Subcutaneous abdominal adipose tissue (tissue), 5 donors: ENCODE measurements at regions not wholly inside any gene's neighbourhood (a gene's known extent, or its start where the extent isn't known, plus 50 kb on each side); places are given as distances from the start of the nearest gene placed in this dataset.

Experiments
- H3K27ac ChIP-seq: one replicate; pipeline ENCODE4 v1.7.0; 2013; ENCODE audit warnings: low read depth, mild to moderate bottlenecking, inconsistent platforms, low read length, moderate library complexity
- H3K27me3 ChIP-seq, 5 donors: one replicate each; pipeline ENCODE4 v1.7.0; 2013; ENCODE audit warnings: low read length in 5 of 5, inconsistent platforms in 1 of 5; ENCODE audit not compliant: control insufficient read depth in 5 of 5, insufficient read depth in 4 of 5
- H3K36me3 ChIP-seq, 5 donors: one replicate each; pipeline ENCODE4 v1.7.0; 2013; ENCODE audit warnings: low read length in 5 of 5; ENCODE audit not compliant: control insufficient read depth in 5 of 5, insufficient read depth in 5 of 5
- H3K4me1 ChIP-seq, 5 donors: one replicate each; pipeline ENCODE4 v1.7.0; 2013; ENCODE audit warnings: low read length in 5 of 5, mild to moderate bottlenecking in 3 of 5, moderate library complexity in 1 of 5; ENCODE audit not compliant: control insufficient read depth in 5 of 5, insufficient read depth in 5 of 5
- H3K4me3 ChIP-seq, 5 donors: one replicate each; pipeline ENCODE4 v1.7.0; 2013; ENCODE audit warnings: low read length in 5 of 5, low read depth in 1 of 5
- H3K9ac ChIP-seq, 5 donors: one replicate each; pipeline ENCODE4 v1.7.0; 2013; ENCODE audit warnings: low read length in 5 of 5, mild to moderate bottlenecking in 4 of 5, moderate library complexity in 3 of 5
- H3K9me3 ChIP-seq, 5 donors: one replicate each; pipeline ENCODE4 v1.7.0; 2013; ENCODE audit warnings: low read length in 5 of 5; ENCODE audit not compliant: control insufficient read depth in 5 of 5
- donor health status: healthy.
- donor health status: healthy.
- donor health status: healthy.
- donor health status: healthy.
- donor health status: healthy.

GRCh38 chr4:157459785-157460184 is 239.3 kb downstream of the GRIA2 start:
- Histone ChIP-seq H3K9me3 (no peaks in the 10 kb centered on the region), H3K4me1 (no peaks in the 10 kb centered on the region), H3K27me3 (no peaks in the 10 kb centered on the region), H3K4me3 (no peak overlapping the region), H3K27ac (no peak overlapping the region), H3K36me3 (no peaks in the 10 kb centered on the region), H3K9ac (no peak overlapping the region)

GRCh38 chr4:157447195-157447594 is 226.7 kb downstream of the GRIA2 start:
- no peak overlapping the region for H3K4me3 ChIP-seq
- H3K27me3 ChIP-seq, result no peaks in the 10 kb centered on the region

GRCh38 chr4:157444014-157444413 is 223.5 kb downstream of the GRIA2 start:
- Histone ChIP-seq H3K27me3 (no peaks in the 10 kb centered on the region), H3K4me3 (no peak overlapping the region), H3K27ac (no peak overlapping the region), H3K9ac (no peak overlapping the region), H3K9me3 (peaks cover 0 to 7% (median 0%) of the 10 kb centered on the region in 5 donors), H3K36me3 (no peaks in the 10 kb centered on the region), H3K4me1 (no peaks in the 10 kb centered on the region)

More at GRCh38 chr4:157447195-157447594, 226.7 kb downstream of the GRIA2 start:
- Histone ChIP-seq H3K4me1 (no peaks in the 10 kb centered on the region), H3K36me3 (no peaks in the 10 kb centered on the region), H3K9me3 (peaks cover 0 to 7% (median 0%) of the 10 kb centered on the region in 5 donors), H3K27ac (no peak overlapping the region), H3K9ac (no peak overlapping the region)

GRCh38 chr4:157443537-157443936 is 223.0 kb downstream of the GRIA2 start:
- no peaks in the 10 kb centered on the region for H3K27me3 ChIP-seq
- no peaks in the 10 kb centered on the region for H3K4me1 ChIP-seq
- H3K36me3 ChIP-seq, result no peaks in the 10 kb centered on the region
- no peak overlapping the region for H3K27ac ChIP-seq
- H3K9me3 ChIP-seq, result peaks cover 0 to 7% (median 0%) of the 10 kb centered on the region in 5 donors
- no peak overlapping the region for H3K9ac ChIP-seq
- H3K4me3 ChIP-seq, result no peak overlapping the region

- Histone ChIP-seq H3K27ac (no peak overlapping the region), H3K9me3 (peaks cover 3 to 10% (median 6%) of the 10 kb centered on the region in 5 donors), H3K4me3 (no peak overlapping the region), H3K9ac (no peak overlapping the region), H3K27me3 (no peaks in the 10 kb centered on the region), H3K36me3 (no peaks in the 10 kb centered on the region), H3K4me1 (no peaks in the 10 kb centered on the region)
These were observed 205.4 kb downstream of the GRIA2 start for GRCh38 chr4:157425897-157426296.

- Histone ChIP-seq H3K4me3 (no peak overlapping the region), H3K36me3 (no peaks in the 10 kb centered on the region), H3K4me1 (no peaks in the 10 kb centered on the region), H3K27ac (no peak overlapping the region), H3K9me3 (peaks cover 3 to 10% (median 6%) of the 10 kb centered on the region in 5 donors), H3K27me3 (no peaks in the 10 kb centered on the region), H3K9ac (no peak overlapping the region)
These were observed 203.0 kb downstream of the GRIA2 start for GRCh38 chr4:157423526-157424020.

- Histone ChIP-seq H3K27ac (no peak overlapping the region), H3K36me3 (no peaks in the 10 kb centered on the region), H3K9me3 (peaks cover 3 to 10% (median 6%) of the 10 kb centered on the region in 5 donors), H3K4me1 (no peaks in the 10 kb centered on the region), H3K9ac (no peak overlapping the region), H3K27me3 (no peaks in the 10 kb centered on the region), H3K4me3 (no peak overlapping the region)
These were observed 200.8 kb downstream of the GRIA2 start for GRCh38 chr4:157421365-157421764.
